ENCODE measurements at regions not wholly inside any gene's neighbourhood (a gene's known extent, or its start where the extent isn't known, plus 50 kb on each side); places are given as distances from the start of the nearest gene placed in this dataset.

DNA sequence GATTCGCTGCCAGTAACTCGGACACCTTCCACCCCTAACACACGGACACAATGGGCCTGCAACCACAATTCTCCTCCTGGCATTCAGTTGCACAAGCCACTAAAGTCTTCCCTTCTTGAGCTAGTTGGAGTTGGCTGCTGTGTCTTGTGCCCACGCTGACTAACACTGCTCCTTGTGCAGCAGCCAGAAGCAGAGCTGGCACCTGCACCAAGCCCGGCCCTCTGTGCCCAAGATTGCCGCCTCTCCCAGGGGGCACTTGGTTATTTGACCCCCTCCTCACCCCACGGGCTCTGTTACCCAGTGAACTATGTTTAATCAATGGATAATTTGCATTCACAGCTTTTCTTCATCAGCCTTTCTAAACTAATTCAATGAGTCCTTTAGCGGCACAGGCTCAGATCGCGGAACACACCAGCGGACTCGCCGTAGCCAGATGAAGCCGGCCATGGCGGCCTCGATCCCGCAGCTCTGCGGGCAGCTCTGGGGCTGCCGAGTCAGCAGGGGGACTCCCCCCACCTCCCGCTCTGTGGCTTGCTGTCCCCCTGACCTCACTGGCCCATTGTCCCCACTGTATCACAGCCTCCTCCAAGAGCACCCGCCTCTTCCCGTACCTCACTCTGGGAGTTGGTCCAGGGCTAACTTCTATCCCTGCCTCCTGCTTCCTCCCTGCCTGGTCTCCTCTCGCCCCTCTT lies 94.8 kb upstream of the AFDN start:
- no peak for DNase-seq (ENCODE audit: low read depth in 4 of 4, low spot score in 2 of 4)

DNA sequence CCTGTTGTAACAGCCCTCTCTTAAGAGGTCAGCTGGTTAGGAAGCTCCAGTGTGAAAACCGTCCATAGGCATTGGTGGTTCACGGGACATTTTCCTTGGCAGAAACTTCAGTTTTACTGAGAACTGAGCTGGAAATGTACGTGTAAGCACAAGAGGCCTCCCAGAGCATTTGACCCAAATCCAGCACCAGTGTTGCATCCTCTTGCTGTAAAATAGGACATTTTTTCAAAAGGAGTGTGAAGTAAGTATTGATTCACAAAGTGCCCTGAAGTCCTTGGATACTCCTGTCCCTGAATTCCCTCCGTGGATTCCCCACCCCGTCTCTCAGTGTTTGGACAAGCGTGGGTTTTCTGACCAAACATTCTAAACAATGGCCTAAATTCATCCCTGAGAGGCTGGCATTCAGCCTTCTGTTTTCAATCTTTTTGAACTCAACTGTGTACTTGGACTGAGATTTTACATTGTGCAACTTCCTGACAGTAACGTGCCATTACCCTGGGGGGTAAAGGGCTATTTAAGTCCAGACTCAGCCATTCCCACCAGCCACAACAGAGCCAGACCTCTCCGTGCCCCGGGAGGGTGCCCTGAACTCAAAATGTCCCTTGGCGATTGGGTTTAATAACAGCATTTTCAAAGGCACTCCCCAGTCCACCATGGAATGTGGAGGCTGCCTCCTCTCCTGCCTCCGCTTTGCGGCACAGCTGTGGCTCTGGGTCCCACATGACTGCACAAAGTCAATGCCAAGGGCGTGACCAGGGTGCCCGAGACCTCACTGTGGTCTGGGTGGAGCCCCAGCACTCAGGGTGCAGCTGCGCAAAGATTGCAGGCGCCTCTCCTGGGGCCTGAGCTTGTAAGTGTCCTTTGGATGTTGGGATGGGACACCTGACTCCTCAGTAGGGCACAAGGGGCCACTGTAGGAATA lies 92.7 kb upstream of the AFDN start:
- no peak for DNase-seq (ENCODE audit: low read depth in 4 of 4, low spot score in 2 of 4)

GRCh38 chr6:167734662-167735083 lies 92.0 kb upstream of the AFDN start:
- no peak for DNase-seq (ENCODE audit: low read depth in 4 of 4, low spot score in 2 of 4)

DNA sequence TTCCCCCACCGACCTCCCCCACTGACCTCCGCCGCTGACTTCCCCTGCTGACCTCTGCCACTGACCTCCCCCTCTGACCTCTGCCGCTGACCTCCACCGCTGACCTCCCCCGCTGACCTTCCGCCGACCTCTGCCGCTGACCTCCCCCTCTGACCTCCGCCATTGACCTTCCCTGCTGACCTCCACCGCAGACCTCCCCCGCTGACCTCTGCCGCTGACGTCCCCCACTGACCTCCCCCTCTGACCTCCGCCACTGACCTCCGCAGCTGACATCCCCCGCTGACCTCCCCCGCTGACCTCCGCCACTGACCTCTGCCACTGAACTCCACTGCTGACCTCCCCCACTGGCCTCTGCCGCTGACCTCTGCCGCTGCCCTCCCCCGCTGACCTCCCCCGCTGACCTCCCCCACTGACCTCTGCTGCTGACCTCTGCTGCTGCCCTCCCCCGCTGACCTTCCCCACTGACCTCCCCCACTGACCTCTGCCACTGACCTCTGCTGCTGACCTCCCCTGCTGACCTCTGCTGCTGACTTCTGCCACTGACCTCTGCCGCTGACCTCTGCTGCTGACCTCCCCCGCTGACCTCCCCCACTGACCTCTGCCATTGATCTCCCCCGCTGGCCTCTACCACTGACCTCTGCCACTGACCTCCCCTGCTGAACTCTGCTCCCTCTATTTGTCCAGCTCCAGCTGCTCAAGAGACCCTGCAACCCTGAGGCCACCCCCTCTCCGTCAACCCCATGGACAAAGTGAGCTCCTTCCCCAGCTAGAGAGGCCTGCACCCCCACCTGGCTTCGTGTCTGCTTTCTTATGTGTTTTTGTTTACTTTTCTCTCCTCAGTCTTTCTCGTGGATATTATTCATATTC lies 91.4 kb upstream of the AFDN start:
- DNase-seq (ENCODE audit: low read depth in 4 of 4, low spot score in 2 of 4) = no peak

DNA sequence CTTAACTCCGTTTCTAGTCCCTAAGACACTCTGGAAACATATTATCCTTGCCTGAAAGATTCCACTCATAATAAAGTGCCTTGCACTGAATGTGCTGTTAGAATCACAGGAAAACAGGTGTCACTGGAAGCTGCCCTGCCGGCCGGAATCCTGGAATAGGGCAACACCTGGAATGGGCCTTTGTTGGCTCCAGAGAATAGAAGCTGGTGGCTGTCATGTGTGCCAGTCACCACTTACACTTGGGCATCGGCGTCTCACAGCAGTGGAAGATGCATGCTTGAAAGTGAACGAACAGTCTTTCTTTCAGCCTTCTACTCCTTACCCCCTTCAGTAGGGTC lies 90.8 kb upstream of the AFDN start:
- no peak for DNase-seq (ENCODE audit: low read depth in 4 of 4, low spot score in 2 of 4)

GRCh38 chr6:167736486-167737204 lies 90.1 kb upstream of the AFDN start:
- DNase-seq (ENCODE audit: low read depth in 4 of 4, low spot score in 2 of 4) = no peak

- no peak for DNase-seq (ENCODE audit: low read depth in 4 of 4, low spot score in 2 of 4)
These were observed 89.4 kb upstream of the AFDN start for GRCh38 chr6:167737205-167737830.

GRCh38 chr6:167738386-167738785 lies 88.3 kb upstream of the AFDN start:
- no peak for DNase-seq (ENCODE audit: low read depth in 4 of 4, low spot score in 2 of 4)

DNA sequence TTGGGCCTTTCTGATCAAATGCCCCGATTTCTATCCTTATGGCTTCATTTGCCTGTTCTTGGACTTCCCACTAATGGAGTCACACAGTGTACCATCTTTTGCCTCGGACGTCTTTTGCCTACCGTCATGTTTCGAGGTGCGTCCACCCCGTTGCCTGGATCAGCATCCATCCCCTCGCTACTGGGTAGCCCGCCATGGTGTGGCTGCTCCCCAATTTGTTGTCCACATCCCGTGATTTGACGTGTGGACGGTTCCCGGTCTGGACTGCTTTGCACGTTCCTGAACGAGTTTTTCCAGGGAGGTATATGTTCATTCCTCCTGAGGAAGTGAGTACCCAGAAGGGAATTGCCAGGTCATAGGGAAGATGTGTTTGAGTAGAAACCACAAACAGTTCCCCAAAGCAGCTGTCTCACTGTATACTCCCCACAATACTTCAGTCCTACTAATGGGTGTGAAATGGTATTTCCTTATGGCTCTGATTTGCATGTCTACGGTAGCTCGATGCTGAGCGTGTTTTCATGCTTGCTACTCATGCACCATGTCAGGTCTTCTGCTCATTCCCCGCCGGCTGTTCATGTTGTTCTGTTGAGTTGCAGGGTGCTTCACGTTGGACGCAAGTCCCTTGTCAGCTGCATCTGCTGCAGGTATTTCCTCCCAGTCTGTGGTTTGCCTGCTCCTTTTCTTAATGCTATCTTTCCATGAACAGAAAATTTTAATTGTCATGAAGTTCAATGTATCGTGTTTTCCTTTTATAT lies 86.8 kb upstream of the AFDN start:
- DNase-seq (ENCODE audit: low read depth in 4 of 4, low spot score in 2 of 4) = no peak

DNA sequence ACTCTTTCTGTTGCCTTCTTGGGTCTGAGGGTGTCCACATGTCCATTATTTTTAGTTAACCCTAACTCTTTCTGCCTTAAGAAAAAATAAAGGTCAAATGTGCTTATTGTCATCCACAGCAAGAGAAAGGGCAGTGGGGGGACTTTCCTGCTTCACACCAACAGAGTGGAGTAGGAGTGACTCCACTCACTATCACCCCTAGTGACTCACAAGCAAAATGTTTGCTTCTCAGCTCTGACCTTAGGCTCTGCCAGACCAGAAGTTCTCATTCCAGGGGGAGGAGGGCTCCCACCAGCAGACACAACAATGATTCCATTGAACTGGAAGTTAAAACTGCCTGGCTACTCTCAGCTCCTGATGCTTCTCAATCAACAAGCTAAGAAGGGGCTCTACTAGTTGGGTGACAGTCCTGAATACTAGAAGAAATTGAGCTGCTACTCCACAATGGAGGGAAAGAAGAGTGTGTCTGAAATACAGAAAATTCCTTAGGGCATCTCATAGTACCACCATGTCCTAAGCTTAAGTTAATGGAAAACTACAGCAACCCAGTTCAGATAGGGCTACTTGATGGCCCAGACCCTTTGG lies 83.9 kb upstream of the AFDN start:
- no peak for DNase-seq (ENCODE audit: low read depth in 4 of 4, low spot score in 2 of 4)

DNA sequence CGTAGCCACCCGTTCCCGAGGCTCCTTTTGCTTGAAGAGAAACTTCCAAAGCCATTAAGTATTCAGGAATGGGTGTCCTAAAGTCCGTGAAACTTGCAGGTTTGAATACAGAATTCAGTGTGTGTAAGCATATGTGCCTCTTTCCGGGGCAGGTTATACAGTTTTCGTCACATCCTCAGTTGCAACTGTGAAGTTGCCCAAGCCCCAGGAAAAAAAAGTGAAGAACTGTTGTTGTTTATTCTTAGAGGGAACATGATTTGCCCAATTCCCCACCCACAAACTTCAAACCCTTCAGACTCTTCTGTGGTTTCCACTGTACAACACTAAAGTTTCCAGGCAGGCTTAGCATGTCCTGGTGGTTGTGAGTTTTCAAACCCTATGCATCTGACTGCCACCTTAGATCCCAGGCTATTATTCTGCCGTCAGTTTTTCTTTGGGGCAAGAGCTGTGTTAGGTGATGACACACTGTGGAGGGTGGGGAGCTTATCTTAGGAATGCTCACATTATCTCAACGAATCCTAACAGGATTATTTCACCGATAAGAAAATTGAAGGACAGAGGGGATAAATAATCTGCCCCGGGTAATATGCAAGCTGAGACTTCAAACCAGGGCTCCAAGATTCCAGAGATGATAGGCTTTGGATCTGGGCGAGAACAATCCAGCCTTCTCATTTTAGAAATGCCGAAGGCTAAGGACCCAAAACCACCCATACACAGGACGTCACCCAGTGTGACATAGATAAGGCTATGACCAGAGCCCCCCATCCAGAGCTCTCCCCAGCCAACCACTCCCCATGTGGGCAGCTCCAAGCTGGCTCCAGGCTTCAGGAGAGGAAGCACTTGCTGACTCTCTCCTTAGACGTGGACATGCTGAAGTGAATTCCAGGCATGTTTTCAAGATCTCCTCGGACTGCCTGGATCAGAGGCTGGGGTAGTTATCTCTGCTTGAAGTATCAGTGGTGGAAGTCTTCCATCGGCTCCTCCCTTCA lies 81.7 kb upstream of the AFDN start:
- DNase-seq (ENCODE audit: low read depth in 4 of 4, low spot score in 2 of 4) = no peak

DNA sequence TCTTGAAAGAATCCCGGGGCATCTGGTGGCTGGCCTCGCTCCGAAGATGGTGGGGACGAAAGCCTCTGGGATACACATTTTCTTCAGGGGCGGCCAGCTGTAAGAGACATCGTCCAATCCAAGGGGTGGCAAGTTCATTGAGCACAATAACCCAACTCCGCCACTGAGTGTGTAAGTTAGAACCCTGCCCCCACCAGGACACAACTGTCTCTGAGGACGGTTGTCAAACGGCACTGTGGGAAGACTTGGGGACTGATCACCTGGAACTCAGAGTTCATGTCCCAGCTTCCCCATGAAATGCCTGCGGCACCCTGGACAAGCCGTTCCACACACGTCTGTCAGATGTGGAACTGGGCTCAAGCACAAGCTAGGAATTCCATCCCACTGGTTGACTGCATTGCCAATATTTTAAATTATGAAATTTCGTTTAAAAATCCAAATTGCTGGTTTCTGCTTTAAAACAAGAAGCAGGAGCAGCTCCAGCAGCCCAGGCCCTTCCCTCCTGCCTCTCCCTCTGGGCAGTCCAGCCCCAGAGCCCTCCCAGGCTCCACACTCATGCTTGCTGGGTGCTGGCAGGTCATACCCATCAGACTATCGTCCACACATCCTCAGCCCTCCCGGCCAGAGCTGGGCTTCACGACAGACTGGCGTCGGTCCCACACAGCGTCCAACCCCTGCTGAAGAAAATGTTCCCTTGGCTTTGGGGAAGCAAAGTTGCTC lies 80.9 kb upstream of the AFDN start:
- DNase-seq (ENCODE audit: low read depth in 4 of 4, low spot score in 2 of 4) = no peak

DNA sequence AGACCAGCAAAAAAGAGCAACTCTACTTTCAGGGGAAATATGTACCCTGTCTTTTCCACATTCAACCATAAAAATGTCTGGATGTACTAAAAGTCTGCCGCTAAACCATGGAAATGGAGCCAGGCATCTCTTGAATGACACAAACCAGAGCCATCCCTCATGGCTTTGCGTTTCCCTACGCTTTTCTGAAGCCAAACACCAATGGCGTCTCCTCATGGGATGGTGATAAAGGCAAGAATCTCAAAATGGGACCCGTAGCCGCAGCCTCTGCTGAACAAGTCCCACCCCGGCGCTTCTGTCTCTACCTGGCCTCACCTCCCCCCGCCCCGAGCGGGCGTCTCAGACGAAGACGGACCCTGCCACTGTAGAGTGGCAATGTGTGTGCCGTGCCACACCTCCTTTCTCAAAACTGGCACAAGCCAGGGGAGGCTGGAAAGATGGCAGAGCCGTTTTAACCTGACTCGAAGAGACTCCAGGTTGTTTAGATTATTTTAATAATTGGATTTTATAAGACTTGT lies 80.3 kb upstream of the AFDN start:
- no peak for DNase-seq (ENCODE audit: low read depth in 4 of 4, low spot score in 2 of 4)

DNA sequence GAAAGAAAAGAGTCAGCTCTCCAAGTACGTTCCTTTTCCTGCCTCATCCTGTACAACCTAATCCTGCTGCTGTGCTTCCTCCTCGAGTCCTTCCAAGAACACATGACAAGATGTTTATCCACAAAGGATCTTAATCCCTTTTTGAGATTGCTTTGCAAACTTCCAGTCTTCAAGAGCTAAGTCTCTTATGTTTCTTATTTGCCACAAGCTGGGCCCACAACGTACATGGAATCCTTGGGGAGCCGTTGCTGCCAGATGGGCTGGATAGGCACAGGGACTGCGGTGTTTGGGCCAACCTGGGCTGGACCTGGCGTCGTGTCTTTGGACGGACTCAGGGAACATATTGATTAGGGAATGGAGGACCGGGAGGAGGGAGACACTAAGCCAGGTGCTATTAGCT lies 79.7 kb upstream of the AFDN start:
- no peak for DNase-seq (ENCODE audit: low read depth in 4 of 4, low spot score in 2 of 4)

- DNase-seq (ENCODE audit: low read depth in 4 of 4, low spot score in 2 of 4) = no peak
These were observed 79.1 kb upstream of the AFDN start for GRCh38 chr6:167747645-167748044.

DNA sequence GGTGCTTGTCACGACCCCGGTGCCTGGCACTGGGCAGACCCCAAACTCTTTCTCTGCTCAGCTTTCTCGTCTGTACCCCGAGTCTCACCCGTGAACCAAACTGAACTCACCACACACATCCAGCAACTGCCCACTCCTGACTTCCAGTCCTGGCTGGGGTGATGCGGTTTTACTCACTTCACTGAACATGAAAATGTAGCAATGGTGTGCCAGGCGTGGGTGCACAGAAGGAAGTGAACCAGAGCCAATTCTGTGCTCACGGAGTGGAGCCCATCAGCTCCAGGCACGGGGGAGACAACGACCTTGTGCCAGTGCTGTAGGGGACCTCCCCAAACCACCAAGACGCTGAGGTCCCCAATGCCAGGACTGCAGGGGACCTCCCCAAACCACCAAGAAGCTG lies 78.7 kb upstream of the AFDN start:
- DNase-seq (ENCODE audit: low read depth in 4 of 4, low spot score in 2 of 4) = no peak
